ENCODE measurements at regions not wholly inside any gene's neighbourhood (a gene's known extent, or its start where the extent isn't known, plus 50 kb on each side); places are given as distances from the start of the nearest gene placed in this dataset.

- Histone ChIP-seq H3K27ac (ENCODE audit: low read length) (no peak overlapping the region), H3K27me3 (replicated peaks; ENCODE audit: insufficient read depth, low read length) (no peaks in the 10 kb centered on the region), H2AFZ (ENCODE audit: low read length) (no peak overlapping the region)
Observed at GRCh38 chr6:163913045-163913444, 498.5 kb downstream of the QKI start.

GRCh38 chr6:163906006-163906710 lies 491.6 kb downstream of the QKI start:
- no peaks in the 10 kb centered on the region for H3K36me3 ChIP-seq (replicated peaks; ENCODE audit: insufficient read depth, low read length)
- no peak overlapping the region for H2AFZ ChIP-seq (ENCODE audit: low read length)
- no peak overlapping the region for H3K27ac ChIP-seq (ENCODE audit: low read length)
- no peaks in the 10 kb centered on the region for H4K20me1 ChIP-seq (ENCODE audit: insufficient read depth, low read length)
- TF ChIP-seq EZH2phosphoT487 (IDR thresholded peaks at IDR 0.05; ENCODE audit: low read length) = no peak
- no peak for TF ChIP-seq CTCF (IDR thresholded peaks at IDR 0.05; ENCODE audit: low read length)
- TF ChIP-seq EZH2 (optimal IDR thresholded peaks at IDR 0.05; ENCODE audit: low read depth, low read length) = no peak
- no peaks in the 10 kb centered on the region for H3K79me2 ChIP-seq (ENCODE audit: low read length)
- no peaks in the 10 kb centered on the region for H3K9me2 ChIP-seq (replicated peaks; ENCODE audit: insufficient read depth, low read length)
- no peaks in the 10 kb centered on the region for H3K27me3 ChIP-seq (replicated peaks; ENCODE audit: insufficient read depth, low read length)
- no peak for DNase-seq
- no peak overlapping the region for H3K4me2 ChIP-seq (ENCODE audit: low read depth, low read length)
- no peaks in the 10 kb centered on the region for H3K4me1 ChIP-seq (ENCODE audit: low read length)
- H3K9me3 ChIP-seq (replicated peaks; ENCODE audit: insufficient read depth, low read length) = no peaks in the 10 kb centered on the region
- no peak overlapping the region for H3K4me3 ChIP-seq (ENCODE audit: low read length)
- H3K9ac ChIP-seq (ENCODE audit: low read length) = no peak overlapping the region
- no peaks in the 10 kb centered on the region for H3F3A ChIP-seq (ENCODE audit: insufficient read depth, low read length)

More at GRCh38 chr6:163913045-163913444, 498.5 kb downstream of the QKI start:
- Histone ChIP-seq H3K4me2 (ENCODE audit: low read depth, low read length) (no peak overlapping the region), H3K4me3 (ENCODE audit: low read length) (no peak overlapping the region), H3K9me2 (replicated peaks; ENCODE audit: insufficient read depth, low read length) (no peaks in the 10 kb centered on the region), H3K79me2 (ENCODE audit: low read length) (no peaks in the 10 kb centered on the region), H3K36me3 (replicated peaks; ENCODE audit: insufficient read depth, low read length) (no peaks in the 10 kb centered on the region), H4K20me1 (ENCODE audit: insufficient read depth, low read length) (no peaks in the 10 kb centered on the region), H3F3A (ENCODE audit: insufficient read depth, low read length) (no peaks in the 10 kb centered on the region), H3K9ac (ENCODE audit: low read length) (no peak overlapping the region), H3K4me1 (ENCODE audit: low read length) (no peaks in the 10 kb centered on the region), H3K9me3 (replicated peaks; ENCODE audit: insufficient read depth, low read length) (no peaks in the 10 kb centered on the region)
- no peak for TF ChIP-seq EZH2 (optimal IDR thresholded peaks at IDR 0.05; ENCODE audit: low read depth, low read length)
- no peak for TF ChIP-seq CTCF (IDR thresholded peaks at IDR 0.05; ENCODE audit: low read length)
- no peak for TF ChIP-seq EZH2phosphoT487 (IDR thresholded peaks at IDR 0.05; ENCODE audit: low read length)
- no peak for DNase-seq

- TF ChIP-seq CTCF (IDR thresholded peaks at IDR 0.05; ENCODE audit: low read length) (no peak), EZH2phosphoT487 (IDR thresholded peaks at IDR 0.05; ENCODE audit: low read length) (no peak), EZH2 (optimal IDR thresholded peaks at IDR 0.05; ENCODE audit: low read depth, low read length) (no peak)
- Histone ChIP-seq H3K27ac (ENCODE audit: low read length) (no peak overlapping the region), H4K20me1 (ENCODE audit: insufficient read depth, low read length) (no peaks in the 10 kb centered on the region), H3K4me1 (ENCODE audit: low read length) (no peaks in the 10 kb centered on the region), H3K4me2 (ENCODE audit: low read depth, low read length) (no peak overlapping the region), H3K36me3 (replicated peaks; ENCODE audit: insufficient read depth, low read length) (no peaks in the 10 kb centered on the region), H3K79me2 (ENCODE audit: low read length) (no peaks in the 10 kb centered on the region), H3K4me3 (ENCODE audit: low read length) (no peak overlapping the region), H3K9ac (ENCODE audit: low read length) (no peak overlapping the region), H3K27me3 (replicated peaks; ENCODE audit: insufficient read depth, low read length) (no peaks in the 10 kb centered on the region), H3K9me3 (replicated peaks; ENCODE audit: insufficient read depth, low read length) (no peaks in the 10 kb centered on the region), H3K9me2 (replicated peaks; ENCODE audit: insufficient read depth, low read length) (no peaks in the 10 kb centered on the region), H3F3A (ENCODE audit: insufficient read depth, low read length) (no peaks in the 10 kb centered on the region), H2AFZ (ENCODE audit: low read length) (no peak overlapping the region)
- no peak for DNase-seq
Observed at GRCh38 chr6:163904186-163904585, 489.7 kb downstream of the QKI start.

All from MM.1S (cell line).